Common myeloid progenitor, CD34-positive (primary cell): ENCODE measurements at regions not wholly inside any gene's neighbourhood (a gene's known extent, or its start where the extent isn't known, plus 50 kb on each side); places are given as distances from the start of the nearest gene placed in this dataset.

Source experiments
- CTCF ChIA-PET: fragments of 350-600 bp; sonication (Branson Sonifier 250); formaldehyde crosslinking; loops from one replicate; lab custom pipeline; 2021; ENCODE audit warnings: antibody characterized with exemption; lab: Charles Lee
- POLR2A ChIA-PET: fragments of 350-600 bp; sonication (Branson Sonifier 250); formaldehyde crosslinking; loops from one replicate; lab custom pipeline; 2021; ENCODE audit warnings: antibody characterized with exemption; lab: Charles Lee
- DNase-seq, 3 donors: peaks; one replicate each; pipeline versions ENCODE4 v3.0.0 to v3.0.0-alpha.2; 2013
- H3K27ac ChIP-seq, 2 experiments: 1 replicate in 1 of 2; 2 replicates in 1 of 2; pipeline ENCODE4 v1.7.0; 2013; ENCODE audit warnings: inconsistent platforms in 2 of 2, low read length in 2 of 2, mild to moderate bottlenecking in 2 of 2, low read depth in 1 of 2, moderate library complexity in 1 of 2; ENCODE audit not compliant: severe bottlenecking in 2 of 2, insufficient read depth in 1 of 2, poor library complexity in 1 of 2
- H3K27me3 ChIP-seq, 5 experiments: replicated peaks in 2 of 5; 1 replicate in 3 of 5; 2 replicates in 2 of 5; pipeline versions ENCODE4 v1.6.1 to v1.7.0; 2013; ENCODE audit warnings: low read length in 4 of 5, mild to moderate bottlenecking in 2 of 5, moderate library complexity in 2 of 5, inconsistent platforms in 1 of 5; ENCODE audit not compliant: insufficient read depth in 5 of 5, control insufficient read depth in 4 of 5
- H3K36me3 ChIP-seq, 4 experiments: 1 replicate in 2 of 4; 2 replicates in 2 of 4; pipeline versions ENCODE4 v1.6.1 to v1.7.0; 2013; ENCODE audit warnings: low read length in 3 of 4, control low read depth in 1 of 4, mild to moderate bottlenecking in 1 of 4; ENCODE audit not compliant: control insufficient read depth in 4 of 4, insufficient read depth in 4 of 4
- H3K4me1 ChIP-seq, 4 experiments: 1 replicate in 3 of 4; 2 replicates in 1 of 4; pipeline versions ENCODE4 v1.6.1 to v1.7.1; 2013; ENCODE audit warnings: low read length in 3 of 4, mild to moderate bottlenecking in 3 of 4, control low read depth in 1 of 4, inconsistent platforms in 1 of 4, moderate library complexity in 1 of 4; ENCODE audit not compliant: control insufficient read depth in 4 of 4, insufficient read depth in 4 of 4; ENCODE audit errors: control extremely low read depth in 1 of 4
- H3K4me3 ChIP-seq, 7 experiments: 1 replicate in 4 of 7; 2 replicates in 3 of 7; pipeline versions ENCODE4 v1.5.1 to v1.7.0; 2013; ENCODE audit warnings: mild to moderate bottlenecking in 7 of 7, low read length in 6 of 7, moderate library complexity in 6 of 7, inconsistent platforms in 2 of 7, low read depth in 2 of 7, control low read depth in 1 of 7; ENCODE audit not compliant: insufficient read depth in 4 of 7, control insufficient read depth in 1 of 7; ENCODE audit errors: extremely low read depth in 1 of 7
- H3K9me3 ChIP-seq, 5 experiments: 1 replicate in 4 of 5; 2 replicates in 1 of 5; pipeline versions ENCODE4 v1.6.1 to v1.7.1; 2013; ENCODE audit warnings: low read length in 4 of 5, mild to moderate bottlenecking in 2 of 5, inconsistent platforms in 1 of 5, low read depth in 1 of 5, moderate library complexity in 1 of 5; ENCODE audit not compliant: control insufficient read depth in 4 of 5, insufficient read depth in 2 of 5; ENCODE audit errors: control extremely low read depth in 1 of 5
- WGBS: methylation state at CpG from one replicate; pipeline ENCODE4 v1.1.5; 2013; ENCODE audit not compliant: insufficient coverage; 5-methylcytosine and 5-hydroxymethylcytosine counted together

DNA sequence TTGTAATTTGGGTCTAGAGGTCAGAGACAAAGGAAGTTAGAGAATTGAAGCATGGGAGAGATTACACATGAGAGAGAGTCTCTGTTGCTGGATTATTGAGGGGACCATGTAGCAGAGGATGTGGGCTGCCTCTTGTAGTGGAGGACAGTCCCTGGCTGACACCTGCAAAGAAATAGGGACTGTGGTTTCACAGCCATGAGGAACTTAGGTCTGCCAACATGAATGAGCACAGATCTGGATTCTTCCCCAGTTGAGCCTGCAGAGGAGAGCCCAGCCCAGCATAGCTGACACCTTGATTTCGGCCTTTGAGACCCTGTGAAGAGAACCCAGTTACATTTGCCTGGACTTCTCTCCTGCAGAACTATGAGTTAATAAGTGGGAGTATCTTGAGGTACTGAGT lies 179.5 kb upstream of the TWIST2 start:
- CTCF ChIA-PET = no interaction called here
- Histone ChIP-seq H3K36me3 (no peaks in the 10 kb centered on the region), H3K27ac (no peak overlapping the region), H3K4me1 (no peaks in the 10 kb centered on the region), H3K4me3 (no peak overlapping the region), H3K27me3 (peaks cover 0 to 13% (median 4%) of the 10 kb centered on the region in 5 experiments), H3K9me3 (peaks cover 0 to 18% (median 5%) of the 10 kb centered on the region in 5 experiments)
- DNase-seq = no peak
- no CpG with 5 or more reads among the region's 1 CpG for WGBS
- POLR2A ChIA-PET = no interaction called here

DNA sequence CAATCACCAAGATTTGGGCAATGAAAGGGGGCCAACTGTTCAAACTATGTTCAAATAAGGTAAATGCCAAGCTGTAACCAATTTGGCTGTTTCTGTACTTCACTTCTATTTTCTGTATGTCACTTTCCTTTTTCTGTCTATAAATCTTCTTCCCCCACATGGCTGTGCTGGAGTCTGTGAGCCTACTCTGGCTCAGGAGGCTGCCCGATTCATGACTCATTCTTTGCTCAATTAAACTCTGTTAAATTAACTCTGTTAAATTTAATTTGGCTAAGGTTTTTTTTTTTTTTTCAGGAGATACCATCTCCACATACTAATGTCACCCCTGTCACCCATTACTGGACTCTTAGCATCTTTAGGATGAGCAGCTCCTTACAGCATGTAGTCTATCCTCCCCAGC lies 178.8 kb upstream of the TWIST2 start:
- no CpG with 5 or more reads among the region's 1 CpG for WGBS
- peaks cover 0 to 13% (median 4%) of the 10 kb centered on the region in 5 experiments for H3K27me3 ChIP-seq
- CTCF ChIA-PET = no interaction called here
- H3K36me3 ChIP-seq = no peaks in the 10 kb centered on the region
- no peak overlapping the region for H3K27ac ChIP-seq
- POLR2A ChIA-PET = no interaction called here
- H3K4me1 ChIP-seq = no peaks in the 10 kb centered on the region
- no peak overlapping the region for H3K4me3 ChIP-seq
- DNase-seq = no peak
- peaks cover 0 to 14% (median 5%) of the 10 kb centered on the region in 5 experiments for H3K9me3 ChIP-seq

DNA sequence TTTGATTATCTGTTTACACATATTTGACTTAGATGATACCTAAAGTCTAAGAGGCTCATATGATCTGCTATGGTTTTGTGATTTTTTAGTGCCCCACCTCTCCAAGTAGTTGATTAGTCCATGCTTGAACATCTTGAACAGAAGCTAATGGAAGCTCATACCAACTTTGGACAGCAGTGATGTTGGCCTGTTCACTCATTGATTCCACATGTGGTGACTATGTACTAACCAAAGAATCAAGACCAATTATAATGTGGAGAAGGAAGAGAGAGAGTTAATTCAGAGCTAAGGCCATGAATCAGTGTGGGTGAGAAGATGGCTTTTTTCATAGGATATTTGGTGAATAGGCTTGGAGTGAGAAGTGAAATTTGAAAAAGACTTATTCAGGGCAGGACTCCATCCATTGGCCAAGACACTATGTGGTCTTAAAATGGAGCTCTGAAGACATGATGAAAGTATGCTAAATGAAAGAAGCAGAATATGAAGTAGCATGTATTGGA lies 178.3 kb upstream of the TWIST2 start:
- Histone ChIP-seq H3K9me3 (peaks cover 0 to 14% (median 5%) of the 10 kb centered on the region in 5 experiments), H3K27ac (no peak overlapping the region), H3K4me1 (no peaks in the 10 kb centered on the region), H3K4me3 (no peak overlapping the region), H3K36me3 (no peaks in the 10 kb centered on the region), H3K27me3 (peaks cover 0 to 13% (median 4%) of the 10 kb centered on the region in 5 experiments)
- ChIA-PET CTCF (no interaction called here), POLR2A (no interaction called here)
- no peak for DNase-seq

DNA sequence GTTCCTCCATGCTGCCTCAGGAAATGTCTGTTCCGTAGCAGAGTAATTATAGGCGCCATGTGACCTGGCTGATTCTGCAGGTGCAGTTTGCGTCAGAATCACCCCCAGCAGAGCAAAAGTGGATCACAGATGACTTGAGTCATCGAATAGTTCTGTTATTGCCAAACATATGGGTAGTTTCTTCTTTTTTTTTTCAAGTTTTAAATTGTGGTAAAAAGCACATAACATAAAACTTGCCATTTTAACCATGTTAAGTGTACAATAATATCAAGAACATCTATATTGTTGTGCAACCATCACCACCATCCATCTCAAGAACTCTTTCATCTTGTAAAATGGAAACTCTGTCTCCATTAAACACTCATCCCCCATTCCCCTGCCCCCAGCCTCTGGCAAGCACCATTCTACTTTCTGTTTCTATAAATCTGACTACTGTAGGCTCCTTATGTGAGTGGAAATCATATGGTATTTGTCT lies 177.7 kb upstream of the TWIST2 start:
- no peaks in the 10 kb centered on the region for H3K4me1 ChIP-seq
- H3K36me3 ChIP-seq = no peaks in the 10 kb centered on the region
- peaks cover 0 to 13% (median 4%) of the 10 kb centered on the region in 5 experiments for H3K27me3 ChIP-seq
- H3K4me3 ChIP-seq = no peak overlapping the region
- 100% methylated on average over 3 of the region's 4 CpGs for WGBS
- H3K9me3 ChIP-seq = peaks cover 0 to 14% (median 4%) of the 10 kb centered on the region in 5 experiments
- ChIA-PET CTCF (no interaction called here), POLR2A (no interaction called here)
- no peak overlapping the region for H3K27ac ChIP-seq
- no peak for DNase-seq

DNA sequence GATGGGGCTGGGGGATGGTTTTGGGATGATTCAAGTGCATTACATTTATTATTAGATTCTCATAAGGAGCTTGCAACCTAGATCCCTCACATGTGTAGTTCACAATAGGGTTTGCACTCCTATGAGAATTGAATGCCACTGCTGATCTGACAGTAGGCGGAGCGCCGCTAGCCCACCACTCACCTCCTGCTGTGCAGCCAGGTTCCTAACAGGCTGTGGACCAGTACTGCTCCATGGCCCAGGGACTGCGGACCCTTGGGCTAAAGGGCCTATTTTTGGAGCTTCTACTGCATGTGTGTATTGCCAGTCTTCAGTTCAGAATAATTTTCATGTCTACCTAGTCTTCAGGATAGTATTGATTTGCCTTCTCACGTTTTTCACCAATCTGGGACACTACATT lies 165.3 kb upstream of the TWIST2 start:
- H3K4me3 ChIP-seq = no peak overlapping the region
- 82% methylated on average over 4 of the region's 5 CpGs for WGBS
- ChIA-PET POLR2A (no interaction called here), CTCF (no interaction called here)
- H3K36me3 ChIP-seq = no peaks in the 10 kb centered on the region
- peaks cover 0 to 6% (median 1%) of the 10 kb centered on the region in 5 experiments for H3K9me3 ChIP-seq
- peaks cover 0 to 22% (median 3%) of the 10 kb centered on the region in 5 experiments for H3K27me3 ChIP-seq
- no peak for DNase-seq
- H3K4me1 ChIP-seq = no peaks in the 10 kb centered on the region
- no peak overlapping the region for H3K27ac ChIP-seq

DNA sequence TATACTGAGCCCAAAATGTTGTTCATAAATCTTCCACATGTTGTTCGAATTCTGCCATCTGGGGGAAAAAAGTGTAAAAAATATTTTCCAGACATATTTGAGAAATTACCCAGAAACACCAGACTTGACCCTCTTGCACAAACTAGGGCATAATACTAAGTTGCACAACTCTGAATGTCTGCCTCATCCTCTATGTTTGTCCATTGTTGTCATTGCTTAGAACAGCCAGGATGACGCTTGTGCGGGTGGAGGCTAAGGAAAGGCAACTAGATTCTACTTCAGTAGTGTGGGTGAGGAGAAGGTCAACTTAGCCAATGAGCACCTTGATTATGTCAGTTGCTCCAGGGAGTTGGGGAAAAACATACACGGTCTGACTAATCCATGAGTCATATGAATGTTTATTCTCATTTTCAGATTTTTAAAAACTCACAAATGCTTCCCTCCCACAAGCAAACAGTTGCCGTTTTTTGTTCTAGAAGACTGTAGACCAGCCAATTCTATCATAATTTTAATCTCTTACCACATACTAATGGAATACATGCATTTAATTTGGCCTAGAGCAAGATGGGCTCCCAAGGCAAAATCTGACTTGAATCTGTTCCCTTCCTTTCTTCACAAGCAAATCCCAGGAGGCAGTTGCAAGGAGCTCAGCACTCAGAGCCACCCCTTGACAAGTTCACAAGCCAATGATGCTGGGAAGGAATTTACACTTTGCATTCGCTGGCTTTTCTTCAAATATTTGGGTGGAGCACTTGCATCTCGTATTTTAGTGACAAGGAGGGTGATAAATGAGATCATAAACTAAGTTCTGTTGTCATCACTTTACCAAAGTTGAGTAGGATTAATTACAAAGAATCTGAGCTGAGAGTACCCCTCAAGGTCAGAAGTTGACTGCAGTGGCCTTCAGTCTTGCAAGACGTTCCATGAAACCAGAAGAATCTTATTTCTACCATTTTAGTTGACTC lies 163.2 kb upstream of the TWIST2 start:
- no peak overlapping the region for H3K4me3 ChIP-seq
- POLR2A ChIA-PET = no interaction called here
- CTCF ChIA-PET = no interaction called here
- H3K4me1 ChIP-seq = no peaks in the 10 kb centered on the region
- peaks cover 2 to 27% (median 3%) of the 10 kb centered on the region in 5 experiments for H3K27me3 ChIP-seq
- H3K36me3 ChIP-seq = no peaks in the 10 kb centered on the region
- H3K9me3 ChIP-seq = no peaks in the 10 kb centered on the region
- H3K27ac ChIP-seq = no peak overlapping the region
- DNase-seq = no peak
- 87% methylated on average over 6 of the region's 8 CpGs for WGBS

DNA sequence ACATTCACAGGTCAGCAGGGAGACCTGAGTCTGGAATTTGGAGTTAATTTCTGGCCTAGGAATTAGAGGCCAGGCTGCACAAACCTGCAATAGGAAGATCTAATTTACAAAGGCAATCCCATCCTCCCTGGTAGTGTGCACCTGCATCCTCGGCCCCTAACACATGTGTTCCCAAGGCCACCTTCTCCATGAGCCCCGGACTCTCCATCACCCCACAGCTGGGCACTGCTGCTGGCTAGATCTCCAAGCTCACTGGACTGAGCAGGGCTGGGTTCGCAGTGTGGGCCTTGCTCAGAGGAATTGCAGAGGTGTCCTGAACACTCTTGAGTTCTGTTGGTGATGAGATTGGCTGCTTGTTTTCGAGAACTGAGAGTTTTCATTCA lies 162.6 kb upstream of the TWIST2 start:
- H3K4me3 ChIP-seq = no peak overlapping the region
- no peak overlapping the region for H3K27ac ChIP-seq
- H3K4me1 ChIP-seq = no peaks in the 10 kb centered on the region
- H3K9me3 ChIP-seq = no peaks in the 10 kb centered on the region
- 83% methylated on average over 1 of the region's 4 CpGs for WGBS
- H3K27me3 ChIP-seq = peaks cover 2 to 31% (median 3%) of the 10 kb centered on the region in 5 experiments
- ChIA-PET CTCF (no interaction called here), POLR2A (no interaction called here)
- H3K36me3 ChIP-seq = no peaks in the 10 kb centered on the region
- DNase-seq = no peak
